ENCODE measurements at regions not wholly inside any gene's neighbourhood (a gene's known extent, or its start where the extent isn't known, plus 50 kb on each side); places are given as distances from the start of the nearest gene placed in this dataset.

GRCh38 chr1:79817031-79817560 is 810.6 kb upstream of the ADGRL4 start:
- TF ChIP-seq CTCF (conservative IDR thresholded peaks at IDR 0.05; ENCODE audit: low read depth, low read length), result no peak
- no peak overlapping the region for H3K4me3 ChIP-seq (ENCODE audit: low read depth, low read length)
- DNase-seq (ENCODE audit: low read depth), result no peak

- H3K4me3 ChIP-seq (ENCODE audit: low read depth, low read length), result no peak overlapping the region
- DNase-seq (ENCODE audit: low read depth), result no peak
- TF ChIP-seq CTCF (conservative IDR thresholded peaks at IDR 0.05; ENCODE audit: low read depth, low read length), result no peak
These were observed 808.6 kb upstream of the ADGRL4 start for GRCh38 chr1:79815115-79815514.

GRCh38 chr1:79811173-79811572 is 804.6 kb upstream of the ADGRL4 start:
- H3K4me3 ChIP-seq (ENCODE audit: low read depth, low read length), result no peak overlapping the region

GRCh38 chr1:79808816-79809475 is 802.4 kb upstream of the ADGRL4 start:
- H3K4me3 ChIP-seq (ENCODE audit: low read depth, low read length), result no peak overlapping the region
- no peak for TF ChIP-seq CTCF (conservative IDR thresholded peaks at IDR 0.05; ENCODE audit: low read depth, low read length)
- DNase-seq (ENCODE audit: low read depth), result no peak

More at GRCh38 chr1:79811173-79811572, 804.6 kb upstream of the ADGRL4 start:
- no peak for TF ChIP-seq CTCF (conservative IDR thresholded peaks at IDR 0.05; ENCODE audit: low read depth, low read length)
- peak; percentile 49 for DNase-seq (ENCODE audit: low read depth)

GRCh38 chr1:79807816-79808215 is 801.3 kb upstream of the ADGRL4 start:
- no peak for TF ChIP-seq CTCF (conservative IDR thresholded peaks at IDR 0.05; ENCODE audit: low read depth, low read length)
- H3K4me3 ChIP-seq (ENCODE audit: low read depth, low read length), result no peak overlapping the region
- no peak for DNase-seq (ENCODE audit: low read depth)

DNA sequence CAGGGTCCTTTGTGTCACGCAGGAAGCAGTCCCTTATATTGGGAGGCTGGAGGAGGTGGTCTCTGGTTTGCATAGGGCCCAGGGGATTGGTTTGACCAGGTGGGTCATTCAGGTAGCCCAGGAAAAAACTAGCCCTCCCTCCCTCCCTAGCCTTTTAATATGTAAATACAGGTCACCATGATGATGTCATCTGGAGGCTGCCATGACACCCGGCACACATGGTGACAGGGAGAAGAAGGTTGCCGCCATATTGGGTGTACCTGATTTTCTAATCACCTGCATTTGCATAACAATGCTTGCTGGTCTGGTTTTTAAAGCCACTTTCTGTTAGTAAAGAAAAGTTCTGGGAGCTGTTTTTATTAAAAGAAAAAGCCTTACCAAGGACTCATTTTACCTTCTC is 791.0 kb upstream of the ADGRL4 start:
- no peak for TF ChIP-seq CTCF (conservative IDR thresholded peaks at IDR 0.05; ENCODE audit: low read depth, low read length)
- no peak overlapping the region for H3K4me3 ChIP-seq (ENCODE audit: low read depth, low read length)
- DNase-seq (ENCODE audit: low read depth), result no peak

- TF ChIP-seq CTCF (conservative IDR thresholded peaks at IDR 0.05; ENCODE audit: low read depth, low read length), result no peak
- no peak overlapping the region for H3K4me3 ChIP-seq (ENCODE audit: low read depth, low read length)
- no peak for DNase-seq (ENCODE audit: low read depth)
These were observed 789.9 kb upstream of the ADGRL4 start for GRCh38 chr1:79796434-79796833.

Data from epithelial cell of proximal tubule (primary cell).